PC-9 (cell line): ENCODE measurements at regions not wholly inside any gene's neighbourhood (a gene's known extent, or its start where the extent isn't known, plus 50 kb on each side); places are given as distances from the start of the nearest gene placed in this dataset.

Source experiments
- CTCF ChIP-seq: fragments of 200-600 bp; sonication (generic); conservative IDR thresholded peaks from 2 replicates; pipeline ENCODE4 v1.6.1; 2017; ENCODE audit warnings: mixed run types, antibody characterized with exemption, mild to moderate bottlenecking, moderate library complexity
- EZH2 ChIP-seq: fragments of 200-600 bp; sonication (generic); IDR thresholded peaks from 2 replicates; pipeline ENCODE4 v1.8.0; 2017; ENCODE audit warnings: antibody characterized with exemption, low read depth

- no peak for TF ChIP-seq CTCF
- TF ChIP-seq EZH2, result no peak
Measured at GRCh38 chr16:66085651-66086050, 280.8 kb upstream of the CDH5 start.
